Stimulated activated CD4-positive, alpha-beta T cell treated with anti-CD3 and anti-CD28 coated beads, Interleukin-12 subunit alpha, Interleukin-12 subunit beta, amount 100 ng/mL, for 48 hours (primary cell): ENCODE measurements at regions not wholly inside any gene's neighbourhood (a gene's known extent, or its start where the extent isn't known, plus 50 kb on each side); places are given as distances from the start of the nearest gene placed in this dataset.
"Not testable (repeated sequence)": the region's sequence is repeated elsewhere in the genome, so short reads cannot be mapped to it uniquely, and the experiment has no call there.

Experiments used
- DNase-seq, 3 donors: peaks; one replicate each; pipeline ENCODE4 v3.0.0-alpha.2; 2020; ENCODE audit warnings: low read depth in 2 of 3, low spot score in 1 of 3

DNA sequence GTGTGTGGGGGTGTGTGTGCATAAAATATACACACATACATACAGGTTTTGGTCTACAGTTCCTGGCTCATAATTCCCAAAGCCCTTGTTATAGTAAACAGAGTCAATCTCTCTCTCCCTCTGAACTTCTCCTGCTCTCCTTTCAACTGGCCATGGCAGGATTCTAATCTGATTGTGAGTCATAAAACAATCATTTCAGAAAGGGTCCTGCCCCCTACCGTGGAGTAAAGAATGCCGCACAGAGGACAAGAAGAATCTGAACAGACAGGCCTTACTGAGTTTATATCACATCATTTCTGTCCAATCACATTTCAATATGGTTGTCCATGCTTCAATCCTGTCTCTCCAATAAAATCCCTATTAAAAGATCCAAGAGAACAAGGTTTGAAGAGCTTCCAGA, 416.9 kb downstream of the FRK start:
- DNase-seq, result no peak

DNA sequence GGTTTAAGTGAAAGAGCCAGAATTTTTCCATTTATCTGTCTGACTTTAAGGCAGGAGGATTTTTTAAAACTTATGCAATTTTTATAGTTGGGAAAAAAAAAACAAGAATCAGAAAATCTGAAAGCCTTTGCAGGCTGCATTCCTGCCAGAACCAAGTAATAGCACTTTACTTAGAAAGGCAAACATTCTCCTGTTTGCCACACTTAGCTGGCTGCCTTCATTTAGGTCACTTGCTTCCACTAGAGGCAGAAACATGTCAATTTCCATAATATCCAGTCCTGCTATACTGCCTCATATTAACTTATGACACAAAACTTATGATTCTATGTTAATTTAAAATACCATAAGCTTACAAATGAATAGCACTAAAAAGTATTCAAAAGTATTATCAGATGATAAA, 425.8 kb downstream of the FRK start:
- no peak for DNase-seq

DNA sequence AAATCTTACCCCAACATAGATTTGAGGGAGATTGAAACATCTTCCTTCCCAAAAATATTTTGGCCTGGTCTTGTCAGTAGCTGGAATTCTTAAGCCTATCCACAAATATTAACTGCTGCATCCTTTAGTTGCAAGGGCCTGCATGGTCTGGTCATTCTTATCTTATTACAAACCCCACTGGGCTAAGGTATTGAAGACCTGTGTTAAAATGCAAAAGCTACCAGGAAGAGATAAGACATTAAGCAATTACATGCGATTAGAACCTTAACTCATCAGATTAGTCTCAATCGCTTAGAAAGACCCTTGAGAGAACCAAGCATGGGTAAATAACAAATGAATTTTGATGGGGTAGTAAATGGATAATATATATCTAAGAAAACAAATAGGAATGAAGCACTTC, 426.6 kb downstream of the FRK start:
- DNase-seq, result no peak

DNA sequence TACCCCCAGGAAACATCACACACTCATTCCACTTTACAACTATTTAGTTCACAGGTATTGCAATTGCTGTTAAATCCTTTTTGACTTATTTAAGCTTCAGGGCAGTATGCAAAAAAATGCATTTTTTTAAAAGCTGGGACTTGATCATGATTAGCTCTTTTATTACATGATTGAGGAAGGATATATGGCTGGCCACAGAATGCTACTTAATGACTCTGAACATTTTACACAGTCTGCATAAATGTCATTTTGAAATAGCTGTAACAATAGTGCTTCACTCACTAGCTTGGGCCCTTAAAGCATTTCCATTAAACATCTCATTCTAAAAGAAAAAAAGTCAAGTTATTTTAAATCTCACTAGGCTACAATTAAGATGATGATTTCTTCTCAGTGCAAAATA, 429.7 kb downstream of the FRK start:
- DNase-seq, result no peak

DNA sequence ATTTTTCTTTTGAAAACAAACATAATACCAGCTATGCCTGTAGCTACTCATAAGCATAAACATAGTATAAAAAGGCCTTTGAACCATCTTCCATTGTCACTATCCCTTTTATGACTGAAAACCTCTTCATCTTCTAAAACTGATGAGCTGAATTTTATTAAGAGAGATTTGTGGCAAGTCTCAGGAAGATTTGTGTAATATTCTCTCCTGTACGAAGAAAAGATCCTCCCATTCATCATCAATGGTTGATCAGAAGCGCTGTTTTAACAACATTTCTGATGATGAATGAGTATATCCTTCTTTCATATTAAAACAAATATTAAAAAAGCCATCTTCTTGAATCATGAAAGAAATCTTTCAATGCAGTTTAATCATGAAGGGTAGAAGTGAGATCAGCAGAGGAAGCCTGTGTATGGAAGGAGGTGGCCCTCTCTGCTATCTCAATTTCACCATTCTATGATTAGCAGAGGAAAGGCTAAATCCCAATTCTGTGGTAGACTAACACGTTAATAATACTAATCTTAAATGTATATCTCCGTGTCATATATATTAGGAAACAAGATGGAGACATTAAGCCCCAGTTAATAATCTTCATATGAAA, 430.2 kb downstream of the FRK start:
- DNase-seq, result no peak

DNA sequence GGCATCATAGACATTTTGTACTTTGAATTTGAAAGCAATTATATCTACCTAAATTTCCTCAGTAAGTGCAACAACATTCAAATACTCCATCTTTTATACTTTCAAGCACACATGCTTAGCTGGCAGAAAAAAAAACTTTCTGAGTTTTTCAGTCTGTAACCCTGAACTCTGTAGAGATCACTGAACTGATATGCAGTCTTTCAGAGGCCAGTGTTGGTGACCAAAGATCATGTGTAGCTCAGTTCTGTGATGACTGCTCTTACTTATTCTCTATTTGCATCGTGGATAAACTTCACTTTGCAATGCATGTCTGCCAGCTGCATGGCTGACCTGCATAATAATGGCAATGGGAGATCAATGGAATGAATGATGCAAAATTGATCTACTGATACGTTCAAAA, 431.3 kb downstream of the FRK start:
- no peak for DNase-seq

DNA sequence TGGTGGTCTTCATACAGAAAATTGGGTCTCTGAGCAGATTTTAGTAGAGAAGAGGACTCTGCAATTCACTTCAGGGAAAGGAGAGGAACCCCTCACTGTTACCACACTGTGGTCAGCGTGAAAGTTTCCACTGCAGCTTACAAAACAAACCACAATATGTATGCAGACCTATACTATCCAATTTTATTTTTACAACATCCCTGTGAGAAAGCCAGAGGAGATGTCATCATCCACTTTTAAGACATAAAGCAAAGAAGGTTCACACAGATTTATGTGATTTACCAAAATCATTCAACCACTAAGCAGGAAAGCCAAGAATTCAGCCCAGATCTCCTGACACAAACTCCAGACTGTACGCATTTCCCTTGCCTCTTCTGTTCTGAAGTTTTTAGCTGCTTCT, 442.4 kb downstream of the FRK start:
- DNase-seq, result no peak

DNA sequence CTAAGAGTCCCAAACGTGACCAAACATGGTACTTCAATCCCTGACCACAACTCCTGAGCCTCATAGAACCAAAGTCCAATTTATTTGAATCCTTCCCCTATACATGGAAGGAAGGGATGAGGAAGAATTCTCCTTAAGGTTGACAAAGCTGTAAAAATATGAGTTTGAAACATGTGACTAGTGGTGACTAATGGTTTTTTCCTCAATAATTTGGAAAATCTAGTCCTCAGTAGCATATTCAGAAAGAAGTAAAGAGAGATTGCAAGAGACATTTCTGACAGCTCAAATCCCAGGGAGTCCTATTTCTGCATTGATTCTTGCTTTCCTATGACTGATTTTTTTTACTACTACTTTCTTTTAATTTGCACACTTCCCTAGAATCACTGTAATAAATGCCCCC, 443.7 kb downstream of the FRK start:
- DNase-seq, result no peak

DNA sequence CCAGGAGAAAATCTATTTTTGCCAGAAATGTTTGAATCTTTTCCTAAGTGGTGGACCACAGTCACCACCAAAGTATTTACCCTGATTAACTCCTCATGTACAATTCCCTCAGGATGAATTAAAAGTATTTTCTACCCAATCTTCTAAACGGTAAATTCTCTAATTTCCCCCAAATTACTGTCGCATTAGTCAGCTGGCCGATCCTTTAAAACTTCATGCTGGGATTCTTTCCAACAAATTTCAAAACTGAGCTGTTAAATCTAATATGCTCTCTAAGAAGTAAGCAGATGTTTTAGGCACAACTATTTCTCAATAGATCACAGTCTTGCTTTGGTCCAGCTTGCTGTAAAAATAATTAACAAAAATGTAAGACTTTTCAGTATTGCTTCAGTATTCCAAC, 447.2 kb downstream of the FRK start:
- DNase-seq, result no peak

DNA sequence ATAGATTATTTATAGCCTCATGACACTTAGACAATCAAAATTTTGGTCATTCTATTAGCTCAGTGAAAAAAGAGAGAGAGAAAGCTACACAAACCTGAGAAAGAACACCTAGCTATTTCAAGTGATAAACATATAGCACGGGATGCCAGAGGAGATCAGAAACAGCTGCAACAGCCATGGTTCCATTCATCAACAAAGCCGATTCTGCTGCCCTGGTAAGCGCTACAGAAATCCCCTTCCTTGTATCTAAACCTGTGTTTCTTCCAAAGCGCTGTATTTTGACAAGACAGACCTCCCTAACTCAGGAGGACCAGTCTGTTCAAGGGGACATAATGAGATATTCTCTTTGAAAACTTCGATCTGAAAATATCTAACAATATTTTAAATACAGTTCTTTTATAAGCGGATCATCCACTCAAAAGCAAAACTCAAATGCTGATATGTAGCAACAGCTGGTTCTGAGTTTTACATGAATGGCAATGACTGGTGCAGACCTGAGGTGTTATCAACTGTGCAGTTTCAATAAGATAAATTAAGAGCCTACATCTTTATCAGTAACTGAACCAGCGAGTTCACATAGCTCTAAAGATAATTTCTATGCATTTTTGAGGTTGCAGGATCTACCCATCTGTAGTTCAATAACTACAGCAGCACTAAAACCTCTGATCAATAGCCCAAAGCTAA, 447.8 kb downstream of the FRK start:
- no peak for DNase-seq

DNA sequence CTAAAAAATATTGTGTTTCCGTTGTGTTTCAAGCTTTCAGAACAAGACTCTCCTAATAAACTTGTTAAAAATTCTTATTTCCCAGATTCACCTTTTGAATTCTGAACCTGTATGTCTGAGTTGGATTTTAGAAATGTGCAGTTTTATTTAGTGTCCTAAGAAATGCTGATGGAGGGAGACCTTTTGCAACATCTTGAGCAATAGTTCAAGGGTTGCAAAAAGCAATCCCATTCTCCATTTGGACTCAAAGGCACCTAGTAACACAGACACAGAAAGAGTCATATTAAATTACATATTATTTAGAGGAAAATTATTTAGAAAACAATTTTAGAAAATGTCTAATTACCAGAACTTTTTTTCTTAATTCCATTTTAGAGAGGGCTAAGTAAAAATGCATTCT, 448.5 kb downstream of the FRK start:
- no peak for DNase-seq

DNA sequence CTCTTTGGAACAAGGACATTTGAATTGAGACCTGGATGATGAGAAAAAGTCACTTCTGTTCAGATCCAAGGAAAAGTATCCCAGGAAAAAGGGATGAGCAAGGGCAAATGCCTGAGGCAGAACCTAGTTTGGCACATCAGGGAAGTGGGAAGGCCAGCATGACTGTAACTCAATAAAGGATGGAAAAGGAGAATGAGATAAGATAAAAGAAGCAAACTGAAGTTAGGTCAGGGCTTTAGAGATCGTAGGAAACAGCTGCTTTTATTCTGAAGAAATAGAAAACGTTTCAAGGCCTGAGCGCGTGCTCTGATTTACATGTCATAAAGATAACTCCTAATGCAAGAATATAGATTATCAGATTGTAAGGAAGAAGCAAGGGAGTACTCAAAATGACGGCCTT, 450.0 kb downstream of the FRK start:
- no peak for DNase-seq

DNA sequence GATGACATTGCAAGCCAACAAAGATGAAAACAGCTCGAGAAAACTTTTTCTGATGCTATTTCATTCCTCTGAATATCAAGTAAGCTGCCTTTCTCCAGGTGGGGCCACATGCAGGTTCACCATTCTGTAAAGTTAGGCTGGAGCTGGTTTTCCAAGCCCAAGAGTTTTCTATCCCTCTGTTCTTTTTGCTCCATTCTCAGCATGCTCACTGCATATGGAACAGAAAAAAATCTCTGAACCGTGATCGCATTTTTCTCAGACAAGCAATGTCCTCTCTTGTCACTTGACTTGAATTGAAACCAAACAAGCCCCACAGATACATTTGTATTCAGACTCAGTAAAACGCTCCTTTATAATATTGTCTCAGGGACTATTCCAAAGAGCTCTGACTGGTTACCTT, 451.6 kb downstream of the FRK start:
- DNase-seq, result no peak

DNA sequence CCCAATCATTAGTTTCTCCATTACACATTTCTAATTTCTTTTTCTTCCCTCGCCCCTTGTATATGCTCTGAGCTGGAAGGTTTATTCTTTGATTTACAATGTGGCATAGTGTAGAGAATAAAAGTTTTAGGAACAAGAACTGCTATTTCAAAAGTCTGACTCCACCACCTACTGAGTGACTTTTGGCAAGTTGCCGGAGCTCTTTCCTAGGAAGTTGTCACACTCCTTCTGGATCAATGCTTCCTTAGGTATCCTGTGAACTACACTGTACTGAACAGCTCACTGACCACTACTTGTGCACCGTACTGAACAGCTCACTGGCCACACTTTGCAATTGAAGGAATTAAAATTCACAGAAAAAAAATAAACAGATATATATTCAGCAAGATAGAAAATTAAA, 458.2 kb downstream of the FRK start:
- DNase-seq, result no peak

DNA sequence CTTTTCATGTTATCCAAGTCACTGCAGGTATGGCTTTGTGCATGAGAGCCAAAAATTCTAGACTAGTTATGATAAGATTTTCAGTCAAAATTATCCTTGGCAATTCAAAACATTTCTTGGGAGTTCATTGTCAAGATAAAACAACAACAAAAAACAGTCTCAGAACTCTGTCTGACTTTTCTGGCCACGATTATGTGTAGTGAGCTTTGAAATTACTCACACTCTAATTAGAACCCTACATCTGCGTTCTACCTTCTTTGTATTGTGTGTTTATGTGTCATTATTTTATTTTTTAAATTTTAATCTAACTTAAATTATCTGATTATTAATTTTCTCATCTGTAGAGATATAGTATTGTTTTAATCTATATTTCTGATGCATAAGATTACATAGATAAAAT, 459.2 kb downstream of the FRK start:
- DNase-seq, result no peak

DNA sequence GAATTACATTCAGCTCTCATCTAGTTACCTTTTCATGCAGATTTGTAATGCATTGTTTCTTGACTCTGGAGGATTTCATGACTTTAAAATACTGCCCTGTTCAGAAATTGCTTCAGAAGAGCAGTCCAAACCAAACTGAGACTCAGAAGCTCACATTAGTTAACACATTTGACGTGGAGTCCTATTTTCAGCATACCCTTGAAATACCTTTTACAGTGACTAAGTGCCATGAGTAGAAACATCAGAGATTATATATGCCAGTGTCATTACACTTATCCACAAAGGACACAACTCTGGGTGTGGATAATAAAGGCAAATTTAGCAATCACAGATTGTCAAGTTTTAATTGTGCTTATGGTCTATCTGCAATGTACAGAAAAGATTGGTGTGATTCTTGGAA, 459.6 kb downstream of the FRK start:
- no peak for DNase-seq

DNA sequence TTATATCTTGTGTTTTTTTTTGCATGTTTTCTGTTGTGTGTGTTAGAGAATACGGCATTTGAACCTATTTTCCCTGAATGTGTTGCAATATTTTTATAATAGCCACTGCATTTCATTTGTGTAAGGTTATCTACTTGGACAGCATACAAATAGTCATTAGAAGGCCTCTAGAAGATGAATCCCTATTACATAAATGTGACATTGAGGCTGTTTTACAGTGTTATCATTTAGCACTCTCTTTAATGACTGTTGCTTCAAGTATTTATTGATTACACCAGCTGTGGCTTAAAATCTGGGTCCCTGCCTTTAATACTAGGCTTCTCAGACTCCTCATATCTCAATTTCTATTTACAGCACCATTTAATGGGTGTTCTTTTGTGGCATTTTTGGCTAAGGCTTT, 465.8 kb downstream of the FRK start:
- no peak for DNase-seq

DNA sequence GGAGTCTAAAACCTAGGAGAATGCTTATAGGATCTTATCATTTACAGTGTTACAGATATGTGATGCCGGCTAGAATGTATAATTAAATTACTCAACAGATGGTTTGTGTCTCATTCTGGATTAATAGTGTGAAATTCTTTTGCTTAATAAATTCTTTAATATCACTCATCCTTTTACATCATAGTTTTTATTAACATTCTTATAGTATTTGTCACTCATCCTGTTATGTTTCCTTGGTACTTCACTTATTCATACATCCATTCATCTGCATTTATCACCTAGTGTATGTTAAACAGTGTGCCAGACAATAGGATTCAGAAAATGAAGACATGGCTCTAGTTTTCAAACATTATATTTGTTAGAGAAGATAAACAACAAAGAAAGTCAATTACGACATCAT, 468.7 kb downstream of the FRK start:
- DNase-seq, result no peak

DNA sequence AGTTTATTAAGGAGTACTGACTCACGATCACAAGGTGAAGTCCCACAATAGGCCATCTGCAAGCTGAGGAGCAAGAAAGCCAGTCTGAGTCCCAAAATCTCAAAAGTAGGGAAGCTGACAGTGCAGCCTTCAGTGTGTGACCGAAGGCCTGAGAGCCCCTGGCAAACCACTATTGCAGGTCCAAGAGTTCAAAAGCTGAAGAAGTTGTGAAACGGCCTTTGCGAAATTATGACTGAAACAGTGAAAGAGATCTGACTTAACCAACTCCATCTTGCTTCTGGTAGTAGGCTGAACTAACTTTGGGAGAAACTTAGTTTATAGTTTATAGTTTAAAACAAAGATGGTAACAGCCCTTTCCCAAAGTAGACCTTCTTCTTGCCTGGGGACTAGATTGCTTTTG, 471.6 kb downstream of the FRK start:
- DNase-seq, result not testable (repeated sequence)

DNA sequence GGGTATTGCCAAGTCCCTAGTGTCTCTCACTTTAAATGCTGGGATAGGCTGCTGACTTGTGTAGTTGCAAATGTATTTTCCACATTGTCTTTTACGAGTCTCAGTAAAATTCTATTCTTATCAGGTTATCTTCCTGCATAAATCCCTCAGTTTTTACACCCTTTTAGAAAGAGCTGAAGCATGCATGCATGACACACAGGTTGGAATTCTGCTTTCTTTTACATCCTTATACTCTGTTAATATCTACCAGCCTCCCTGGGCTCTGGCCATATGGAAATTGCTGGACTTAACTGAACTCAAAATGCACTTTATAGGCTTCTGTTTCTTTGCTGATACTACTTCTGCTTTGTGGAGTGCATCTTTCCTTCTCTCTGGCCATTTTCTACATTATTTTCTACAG, 477.4 kb downstream of the FRK start:
- DNase-seq, result no peak

DNA sequence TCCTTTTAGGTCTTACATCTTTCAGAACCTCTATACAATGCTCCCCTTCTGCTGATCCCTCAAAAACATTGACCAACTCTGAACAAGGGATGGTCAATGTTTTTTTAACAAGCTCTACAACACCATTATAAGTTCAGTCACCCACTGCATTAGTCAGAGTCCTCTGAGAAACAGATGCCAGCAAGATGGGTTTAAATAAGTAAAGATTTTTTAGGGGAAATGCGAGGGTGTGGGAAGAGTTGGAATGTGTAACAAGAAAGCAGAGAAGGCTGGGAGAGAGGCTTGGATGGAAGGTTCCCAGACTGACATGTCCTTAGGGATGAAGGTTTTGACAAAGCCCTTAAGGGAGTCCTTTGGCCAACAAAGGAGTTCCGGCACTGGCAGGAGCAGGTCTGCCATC, 478.3 kb downstream of the FRK start:
- no peak for DNase-seq

DNA sequence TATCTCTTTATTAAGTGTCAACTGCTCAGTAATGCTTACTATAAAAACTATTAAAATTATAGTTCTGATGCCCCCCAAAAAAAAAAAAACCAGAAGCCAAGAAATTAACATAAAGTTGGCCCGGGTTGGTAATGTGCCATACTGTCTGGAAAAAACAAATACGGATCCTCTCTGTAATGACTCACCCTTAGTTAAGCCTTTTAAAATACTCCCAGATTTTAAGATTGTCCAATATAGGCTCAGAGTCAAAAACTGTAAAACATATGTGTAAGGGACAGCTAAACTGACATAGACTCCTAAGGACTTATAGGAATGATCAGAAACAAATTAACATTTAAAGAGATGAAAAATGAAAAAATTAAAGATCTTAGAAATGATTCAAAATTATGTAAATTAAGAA, 481.1 kb downstream of the FRK start:
- DNase-seq, result not testable (repeated sequence)

DNA sequence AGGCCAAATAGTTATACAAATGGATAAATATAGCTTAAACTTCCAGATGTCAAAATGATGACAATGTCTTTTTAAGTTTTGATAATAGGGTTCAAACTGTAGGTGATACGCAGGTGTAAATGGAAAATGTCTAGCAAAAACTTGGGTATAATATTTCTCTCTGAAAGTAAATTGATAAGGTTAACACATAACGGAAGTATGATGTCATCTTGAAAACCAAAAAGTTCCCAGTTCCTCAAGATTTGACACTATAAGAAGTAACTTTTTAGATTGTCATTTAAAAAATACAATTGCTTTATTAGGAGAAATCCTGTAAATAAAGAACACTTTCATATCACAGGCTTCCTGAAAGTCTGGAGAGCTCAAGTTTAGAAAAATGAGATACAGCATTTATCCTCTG, 483.4 kb downstream of the FRK start:
- DNase-seq, result no peak
